HG03025 (cell line): ENCODE measurements at regions not wholly inside any gene's neighbourhood (a gene's known extent, or its start where the extent isn't known, plus 50 kb on each side); places are given as distances from the start of the nearest gene placed in this dataset.

Source experiments
- ATAC-seq: cut with Tn5 transposase; IDR thresholded peaks from one replicate; pipeline ENCODE4 v1.9.1; 2021; ENCODE audit warnings: mild to moderate bottlenecking, moderate library complexity; ENCODE audit not compliant: unreplicated experiment, low FRiP score

- no peak for ATAC-seq
Measured at GRCh38 chr14:85195872-85196477, 334.0 kb upstream of the FLRT2 start.

GRCh38 chr14:85198001-85198400, 331.9 kb upstream of the FLRT2 start:
- ATAC-seq, result no peak

- ATAC-seq, result no peak
Measured at GRCh38 chr14:85205875-85206274, 324.1 kb upstream of the FLRT2 start.

GRCh38 chr14:85214471-85214870, 315.5 kb upstream of the FLRT2 start:
- no peak for ATAC-seq

- ATAC-seq, result no peak
Measured at GRCh38 chr14:85217412-85217811, 312.5 kb upstream of the FLRT2 start.

- no peak for ATAC-seq
Measured at GRCh38 chr14:85218982-85219381, 311.0 kb upstream of the FLRT2 start.

GRCh38 chr14:85221832-85222231, 308.1 kb upstream of the FLRT2 start:
- ATAC-seq, result no peak

- no peak for ATAC-seq
Measured at GRCh38 chr14:85222341-85222740, 307.6 kb upstream of the FLRT2 start.

GRCh38 chr14:85223667-85224066, 306.3 kb upstream of the FLRT2 start:
- ATAC-seq, result no peak

GRCh38 chr14:85224241-85224640, 305.7 kb upstream of the FLRT2 start:
- ATAC-seq, result no peak

GRCh38 chr14:85233756-85234155, 296.2 kb upstream of the FLRT2 start:
- ATAC-seq, result no peak

- ATAC-seq, result no peak
Measured at GRCh38 chr14:85234156-85235025, 295.6 kb upstream of the FLRT2 start.

GRCh38 chr14:85235868-85236267, 294.1 kb upstream of the FLRT2 start:
- no peak for ATAC-seq

GRCh38 chr14:85236296-85236695, 293.6 kb upstream of the FLRT2 start:
- ATAC-seq, result no peak

- ATAC-seq, result no peak
Measured at GRCh38 chr14:85239791-85240190, 290.2 kb upstream of the FLRT2 start.

- ATAC-seq, result no peak
Measured at GRCh38 chr14:85241022-85241855, 288.7 kb upstream of the FLRT2 start.

GRCh38 chr14:85242666-85243065, 287.3 kb upstream of the FLRT2 start:
- no peak for ATAC-seq

GRCh38 chr14:85243321-85243720, 286.6 kb upstream of the FLRT2 start:
- ATAC-seq, result no peak

GRCh38 chr14:85247071-85247470, 282.9 kb upstream of the FLRT2 start:
- no peak for ATAC-seq

GRCh38 chr14:85248881-85249635, 280.9 kb upstream of the FLRT2 start:
- no peak for ATAC-seq
